ENCODE measurements at regions not wholly inside any gene's neighbourhood (a gene's known extent, or its start where the extent isn't known, plus 50 kb on each side); places are given as distances from the start of the nearest gene placed in this dataset.

DNA sequence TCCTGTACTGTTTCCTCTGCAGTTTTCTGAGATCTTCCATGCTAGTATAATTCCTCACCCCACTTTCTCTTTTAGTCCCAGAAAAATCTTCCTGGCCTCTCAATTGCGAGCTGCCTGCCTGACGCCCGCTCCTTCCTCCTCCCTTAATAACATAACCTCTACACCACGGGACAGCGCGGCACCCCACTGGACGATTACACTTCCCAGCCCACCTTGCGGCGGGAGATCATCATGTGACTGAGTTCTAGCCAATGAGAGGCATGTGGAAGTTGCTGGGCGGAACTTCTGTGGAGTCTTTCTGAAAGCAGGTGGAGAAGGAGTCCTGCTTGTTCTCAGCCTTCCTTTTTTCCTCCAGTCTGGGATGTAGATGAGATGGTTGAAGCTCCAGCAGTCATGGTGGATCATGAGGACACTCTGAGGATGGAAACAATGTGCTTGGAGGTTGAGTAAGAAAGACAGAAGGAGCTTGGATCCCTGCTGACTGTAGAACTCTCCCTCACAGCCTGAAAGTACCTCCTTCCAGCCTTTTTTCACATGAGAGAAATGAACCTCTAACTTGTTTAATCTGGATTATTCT lies 133.6 kb upstream of the VRK1 start:
- WGBS (ENCODE audit: low lambda C conversion rate, missing lambda C conversion rate): 82% methylated on average over 10 of the region's 10 CpGs
- H3K27me3 ChIP-seq: peaks cover 12% of the 10 kb centered on the region
- H3K9me2 ChIP-seq (replicated peaks; ENCODE audit: insufficient read depth): no peaks in the 10 kb centered on the region
- no peaks in the 10 kb centered on the region for H3K36me3 ChIP-seq (replicated peaks; ENCODE audit: insufficient read depth, low read depth)
- H3K27ac ChIP-seq: no peak overlapping the region
- TF ChIP-seq EZH2 (IDR thresholded peaks at IDR 0.05; ENCODE audit: borderline replicate concordance) (no peak), EZH2phosphoT487 (IDR thresholded peaks at IDR 0.05; ENCODE audit: low read depth, severe bottlenecking, unreplicated experiment) (no peak)
- TF ChIP-seq, protein P1, sequence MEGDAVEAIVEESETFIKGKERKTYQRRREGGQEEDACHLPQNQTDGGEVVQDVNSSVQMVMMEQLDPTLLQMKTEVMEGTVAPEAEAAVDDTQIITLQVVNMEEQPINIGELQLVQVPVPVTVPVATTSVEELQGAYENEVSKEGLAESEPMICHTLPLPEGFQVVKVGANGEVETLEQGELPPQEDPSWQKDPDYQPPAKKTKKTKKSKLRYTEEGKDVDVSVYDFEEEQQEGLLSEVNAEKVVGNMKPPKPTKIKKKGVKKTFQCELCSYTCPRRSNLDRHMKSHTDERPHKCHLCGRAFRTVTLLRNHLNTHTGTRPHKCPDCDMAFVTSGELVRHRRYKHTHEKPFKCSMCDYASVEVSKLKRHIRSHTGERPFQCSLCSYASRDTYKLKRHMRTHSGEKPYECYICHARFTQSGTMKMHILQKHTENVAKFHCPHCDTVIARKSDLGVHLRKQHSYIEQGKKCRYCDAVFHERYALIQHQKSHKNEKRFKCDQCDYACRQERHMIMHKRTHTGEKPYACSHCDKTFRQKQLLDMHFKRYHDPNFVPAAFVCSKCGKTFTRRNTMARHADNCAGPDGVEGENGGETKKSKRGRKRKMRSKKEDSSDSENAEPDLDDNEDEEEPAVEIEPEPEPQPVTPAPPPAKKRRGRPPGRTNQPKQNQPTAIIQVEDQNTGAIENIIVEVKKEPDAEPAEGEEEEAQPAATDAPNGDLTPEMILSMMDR (IDR thresholded peaks at IDR 0.05; ENCODE audit: poor library complexity): no peak
- DNase-seq (ENCODE audit: low spot score): no peak
- no peak overlapping the region for H2AFZ ChIP-seq
- H3K4me3 ChIP-seq: no peak overlapping the region
- no peaks in the 10 kb centered on the region for H4K20me1 ChIP-seq (ENCODE audit: insufficient read depth, poor library complexity, severe bottlenecking)
- no peaks in the 10 kb centered on the region for H3K79me2 ChIP-seq
- H3K4me1 ChIP-seq (ENCODE audit: insufficient read depth): peaks cover 5% of the 10 kb centered on the region
- H3K4me2 ChIP-seq: no peak overlapping the region
- no peaks in the 10 kb centered on the region for H3K9me3 ChIP-seq (ENCODE audit: low read depth)

DNA sequence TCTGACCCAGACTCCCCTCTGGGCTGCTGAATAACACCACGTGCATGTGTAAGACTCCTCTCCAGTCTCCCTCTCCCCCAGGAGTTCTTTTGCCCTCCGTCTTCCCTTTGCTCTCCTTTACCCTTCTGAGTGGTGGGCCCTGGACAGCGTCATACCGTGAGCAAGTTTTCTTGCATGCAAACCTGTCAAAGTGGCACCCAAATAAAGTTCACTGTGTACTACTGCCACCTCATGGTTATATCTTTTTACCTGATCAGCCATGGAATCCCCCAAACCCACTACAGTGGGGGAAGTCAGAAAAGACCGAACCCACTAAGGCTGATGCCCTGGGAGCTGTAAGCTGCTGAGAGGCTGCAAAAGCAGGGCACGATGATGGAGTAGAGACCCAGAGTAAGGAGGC lies 131.1 kb upstream of the VRK1 start:
- 69% methylated on average over 6 of the region's 6 CpGs for WGBS (ENCODE audit: low lambda C conversion rate, missing lambda C conversion rate)
- TF ChIP-seq, protein P1 (IDR thresholded peaks at IDR 0.05; ENCODE audit: poor library complexity): no peak
- no peak for TF ChIP-seq EZH2phosphoT487 (IDR thresholded peaks at IDR 0.05; ENCODE audit: low read depth, severe bottlenecking, unreplicated experiment)
- no peak for TF ChIP-seq EZH2 (IDR thresholded peaks at IDR 0.05; ENCODE audit: borderline replicate concordance)
- H2AFZ ChIP-seq: no peak overlapping the region
- H3K4me2 ChIP-seq: no peak overlapping the region
- peaks cover 12% of the 10 kb centered on the region for H3K27me3 ChIP-seq
- H3K79me2 ChIP-seq: no peaks in the 10 kb centered on the region
- H4K20me1 ChIP-seq (ENCODE audit: insufficient read depth, poor library complexity, severe bottlenecking): no peaks in the 10 kb centered on the region
- no peak overlapping the region for H3K27ac ChIP-seq
- peaks cover under 1% of the 10 kb centered on the region for H3K4me1 ChIP-seq (ENCODE audit: insufficient read depth)
- no peaks in the 10 kb centered on the region for H3K36me3 ChIP-seq (replicated peaks; ENCODE audit: insufficient read depth, low read depth)
- DNase-seq (ENCODE audit: low spot score): no peak
- H3K4me3 ChIP-seq: no peak overlapping the region
- no peaks in the 10 kb centered on the region for H3K9me2 ChIP-seq (replicated peaks; ENCODE audit: insufficient read depth)
- no peaks in the 10 kb centered on the region for H3K9me3 ChIP-seq (ENCODE audit: low read depth)

DNA sequence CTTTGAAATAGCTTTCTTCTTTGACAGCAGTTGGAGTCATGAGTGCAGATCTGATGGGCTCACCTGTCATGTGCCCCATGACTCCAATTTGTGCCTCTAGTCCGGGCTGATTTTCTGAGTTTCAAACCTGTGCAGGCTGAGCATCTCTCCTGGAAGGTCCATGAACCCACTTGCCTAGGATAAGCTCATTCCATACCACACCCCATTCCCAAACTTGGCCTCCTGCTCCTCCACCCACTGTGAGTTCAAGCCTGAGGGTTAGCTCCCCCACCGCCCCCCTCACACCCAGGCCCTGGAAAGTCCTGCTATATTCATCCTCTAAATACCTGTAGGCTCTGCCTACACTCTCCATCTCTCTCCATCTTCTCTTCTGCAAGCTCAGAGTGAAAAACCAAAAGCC lies 126.8 kb upstream of the VRK1 start:
- no peaks in the 10 kb centered on the region for H3K36me3 ChIP-seq (replicated peaks; ENCODE audit: insufficient read depth, low read depth)
- no peak overlapping the region for H3K4me2 ChIP-seq
- no peaks in the 10 kb centered on the region for H3K4me1 ChIP-seq (ENCODE audit: insufficient read depth)
- peaks cover 5% of the 10 kb centered on the region for H3K27me3 ChIP-seq
- DNase-seq (ENCODE audit: low spot score): no peak
- TF ChIP-seq, protein P1 (IDR thresholded peaks at IDR 0.05; ENCODE audit: poor library complexity): no peak
- TF ChIP-seq EZH2 (IDR thresholded peaks at IDR 0.05; ENCODE audit: borderline replicate concordance): no peak
- no peak for TF ChIP-seq EZH2phosphoT487 (IDR thresholded peaks at IDR 0.05; ENCODE audit: low read depth, severe bottlenecking, unreplicated experiment)
- no peaks in the 10 kb centered on the region for H3K9me3 ChIP-seq (ENCODE audit: low read depth)
- no peak overlapping the region for H3K27ac ChIP-seq
- 85% methylated on average over 2 of the region's 2 CpGs for WGBS (ENCODE audit: low lambda C conversion rate, missing lambda C conversion rate)
- H3K4me3 ChIP-seq: no peak overlapping the region
- H3K79me2 ChIP-seq: no peaks in the 10 kb centered on the region
- H2AFZ ChIP-seq: no peak overlapping the region
- no peaks in the 10 kb centered on the region for H4K20me1 ChIP-seq (ENCODE audit: insufficient read depth, poor library complexity, severe bottlenecking)
- H3K9me2 ChIP-seq (replicated peaks; ENCODE audit: insufficient read depth): no peaks in the 10 kb centered on the region

All from hepatocyte (in vitro differentiated cells).